ENCODE measurements at regions not wholly inside any gene's neighbourhood (a gene's known extent, or its start where the extent isn't known, plus 50 kb on each side); places are given as distances from the start of the nearest gene placed in this dataset.

DNA sequence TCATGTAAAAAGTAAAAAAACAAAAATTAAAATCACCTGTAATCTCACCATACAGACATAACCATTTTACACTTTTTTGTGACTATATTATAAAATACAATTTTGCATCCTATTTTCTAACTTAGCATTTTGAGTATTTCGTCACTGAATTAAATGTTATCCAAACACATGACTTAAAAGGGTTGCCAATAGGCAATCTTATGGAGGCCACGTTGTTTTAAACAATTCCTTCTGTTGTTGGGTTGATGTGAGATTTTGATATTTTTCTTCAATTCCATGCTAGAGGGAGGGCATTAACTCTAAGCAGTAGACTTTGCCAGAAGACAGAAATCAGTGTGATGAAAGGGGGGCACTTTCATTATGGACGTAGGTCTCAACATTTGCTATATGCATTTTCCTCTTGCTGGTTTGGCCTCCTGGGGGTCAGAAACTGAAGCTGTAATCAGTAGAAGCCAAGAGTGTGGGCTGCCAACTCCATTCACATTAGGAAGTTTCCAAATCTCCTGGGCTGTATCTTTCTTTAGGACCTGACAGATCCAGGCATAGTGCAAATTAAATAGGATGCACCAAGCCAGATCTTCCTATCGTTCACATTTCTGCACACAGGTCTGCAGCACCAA is 614.2 kb upstream of the CLINT1 start:
- TF ChIP-seq, protein P1, sequence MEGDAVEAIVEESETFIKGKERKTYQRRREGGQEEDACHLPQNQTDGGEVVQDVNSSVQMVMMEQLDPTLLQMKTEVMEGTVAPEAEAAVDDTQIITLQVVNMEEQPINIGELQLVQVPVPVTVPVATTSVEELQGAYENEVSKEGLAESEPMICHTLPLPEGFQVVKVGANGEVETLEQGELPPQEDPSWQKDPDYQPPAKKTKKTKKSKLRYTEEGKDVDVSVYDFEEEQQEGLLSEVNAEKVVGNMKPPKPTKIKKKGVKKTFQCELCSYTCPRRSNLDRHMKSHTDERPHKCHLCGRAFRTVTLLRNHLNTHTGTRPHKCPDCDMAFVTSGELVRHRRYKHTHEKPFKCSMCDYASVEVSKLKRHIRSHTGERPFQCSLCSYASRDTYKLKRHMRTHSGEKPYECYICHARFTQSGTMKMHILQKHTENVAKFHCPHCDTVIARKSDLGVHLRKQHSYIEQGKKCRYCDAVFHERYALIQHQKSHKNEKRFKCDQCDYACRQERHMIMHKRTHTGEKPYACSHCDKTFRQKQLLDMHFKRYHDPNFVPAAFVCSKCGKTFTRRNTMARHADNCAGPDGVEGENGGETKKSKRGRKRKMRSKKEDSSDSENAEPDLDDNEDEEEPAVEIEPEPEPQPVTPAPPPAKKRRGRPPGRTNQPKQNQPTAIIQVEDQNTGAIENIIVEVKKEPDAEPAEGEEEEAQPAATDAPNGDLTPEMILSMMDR (conservative IDR thresholded peaks at IDR 0.05 in 1 of 2, IDR thresholded peaks at IDR 0.05 in 1 of 2; ENCODE audit: extremely low read depth in 1 of 2, insufficient read depth in 1 of 2, low read depth in 1 of 2, low read length in 2 of 2): no peak
- TF ChIP-seq EZH2 (IDR thresholded peaks at IDR 0.05; ENCODE audit: borderline replicate concordance, low read length): no peak
